ENCODE measurements at regions not wholly inside any gene's neighbourhood (a gene's known extent, or its start where the extent isn't known, plus 50 kb on each side); places are given as distances from the start of the nearest gene placed in this dataset.
"Not testable (repeated sequence)": the region's sequence is repeated elsewhere in the genome, so short reads cannot be mapped to it uniquely, and the experiment has no call there.

- not testable (repeated sequence) for DNase-seq (ENCODE audit: low spot score)
Observed at GRCh38 chr5:50588471-50588870, 78.0 kb upstream of the PARP8 start.

GRCh38 chr5:50590444-50591189 is 75.8 kb upstream of the PARP8 start:
- not testable (repeated sequence) for DNase-seq (ENCODE audit: low spot score)

- not testable (repeated sequence) for DNase-seq (ENCODE audit: low spot score)
Observed at GRCh38 chr5:50591338-50591737, 75.1 kb upstream of the PARP8 start.

DNA sequence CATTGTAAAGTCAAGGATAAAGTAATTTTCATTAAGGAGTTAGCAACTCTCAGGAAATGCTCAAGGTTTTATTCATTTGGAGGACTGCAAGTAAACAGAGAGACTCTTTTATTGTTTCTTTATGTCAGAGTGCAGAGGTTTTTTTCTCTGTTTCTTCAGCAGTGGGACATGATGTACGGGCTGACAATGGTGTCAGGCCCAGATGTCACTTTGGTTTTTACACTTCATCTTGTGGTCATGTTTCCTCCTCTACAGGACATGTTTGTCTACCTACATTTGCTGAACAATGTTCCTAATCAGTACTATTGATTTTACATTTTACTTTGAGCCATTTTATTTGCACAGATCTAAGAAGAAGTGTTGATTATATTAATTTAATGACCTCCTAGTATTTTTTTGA is 72.8 kb upstream of the PARP8 start:
- DNase-seq (ENCODE audit: low spot score) = no peak

DNA sequence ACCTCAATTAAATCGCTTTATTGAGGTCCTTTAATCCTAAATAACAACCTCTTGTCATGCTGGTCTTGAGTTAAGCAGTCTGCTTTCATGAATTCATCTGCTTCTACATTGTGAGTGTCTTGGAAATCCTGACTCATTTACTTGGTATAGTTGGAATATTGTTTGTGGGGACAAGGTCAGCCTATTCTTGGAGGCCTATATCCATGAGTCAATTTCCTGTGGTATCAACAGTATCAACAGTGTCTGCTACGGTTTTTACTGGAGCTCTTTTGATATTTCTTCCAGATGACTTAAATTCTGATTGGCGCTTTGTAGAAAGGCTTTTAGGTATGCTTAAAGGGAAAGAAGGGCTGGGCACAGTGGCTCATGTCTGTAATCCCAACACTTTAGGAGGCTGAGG is 71.2 kb upstream of the PARP8 start:
- DNase-seq (ENCODE audit: low spot score) = no peak

DNA sequence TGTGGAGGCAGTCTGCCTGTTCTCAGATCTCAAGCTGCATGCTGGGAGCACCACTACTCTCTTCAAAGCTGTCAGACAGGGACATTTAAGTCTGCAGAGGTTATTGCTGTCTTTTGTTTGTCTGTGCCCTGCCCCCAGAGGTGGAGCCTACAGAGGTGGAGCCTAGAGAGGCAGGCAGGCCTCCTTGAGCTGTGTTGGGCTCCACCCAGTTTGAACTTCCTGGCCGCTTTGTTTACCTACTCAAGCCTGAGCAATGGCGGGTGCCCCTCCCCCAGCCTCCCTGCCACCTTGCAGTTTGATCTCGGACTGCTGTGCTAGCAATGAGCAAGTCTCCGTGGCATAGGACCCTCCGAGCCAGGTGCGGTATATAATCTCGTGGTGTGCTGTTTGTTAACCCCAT is 64.9 kb upstream of the PARP8 start:
- DNase-seq (ENCODE audit: low spot score) = not testable (repeated sequence)

- DNase-seq (ENCODE audit: low spot score) = no peak
Observed at GRCh38 chr5:50606179-50606578, 60.3 kb upstream of the PARP8 start.

GRCh38 chr5:50607456-50607855 is 59.0 kb upstream of the PARP8 start:
- not testable (repeated sequence) for DNase-seq (ENCODE audit: low spot score)

GRCh38 chr5:50607953-50608705 is 58.3 kb upstream of the PARP8 start:
- DNase-seq (ENCODE audit: low spot score) = not testable (repeated sequence)

DNA sequence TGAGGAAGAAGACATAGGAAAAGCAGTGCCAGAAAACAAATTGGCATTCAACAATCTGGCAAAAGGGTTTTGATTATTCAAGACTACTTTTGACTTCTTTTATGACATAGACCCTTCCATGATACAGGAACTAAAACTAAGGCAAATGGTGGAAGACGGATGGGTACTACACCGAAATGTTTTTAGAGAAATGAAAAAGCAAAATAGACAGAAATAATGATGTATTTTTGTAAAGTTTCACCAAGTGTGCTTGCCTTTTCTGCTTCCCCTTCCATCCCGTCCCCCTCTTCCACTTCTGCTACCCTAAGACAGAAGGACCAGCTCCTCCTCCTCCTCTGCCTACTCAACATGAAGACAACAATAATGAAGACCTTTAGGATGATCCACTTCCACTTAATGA is 53.4 kb upstream of the PARP8 start:
- not testable (repeated sequence) for DNase-seq (ENCODE audit: low spot score)

Small RNAs in the stretch of these regions (small RNA-seq; reads per million reads assigned to genes)
- gene AC112187.2 = 0 reads per million in 2 experiments

Measured in SK-N-DZ (cell line).